ENCODE measurements at regions not wholly inside any gene's neighbourhood (a gene's known extent, or its start where the extent isn't known, plus 50 kb on each side); places are given as distances from the start of the nearest gene placed in this dataset.

DNA sequence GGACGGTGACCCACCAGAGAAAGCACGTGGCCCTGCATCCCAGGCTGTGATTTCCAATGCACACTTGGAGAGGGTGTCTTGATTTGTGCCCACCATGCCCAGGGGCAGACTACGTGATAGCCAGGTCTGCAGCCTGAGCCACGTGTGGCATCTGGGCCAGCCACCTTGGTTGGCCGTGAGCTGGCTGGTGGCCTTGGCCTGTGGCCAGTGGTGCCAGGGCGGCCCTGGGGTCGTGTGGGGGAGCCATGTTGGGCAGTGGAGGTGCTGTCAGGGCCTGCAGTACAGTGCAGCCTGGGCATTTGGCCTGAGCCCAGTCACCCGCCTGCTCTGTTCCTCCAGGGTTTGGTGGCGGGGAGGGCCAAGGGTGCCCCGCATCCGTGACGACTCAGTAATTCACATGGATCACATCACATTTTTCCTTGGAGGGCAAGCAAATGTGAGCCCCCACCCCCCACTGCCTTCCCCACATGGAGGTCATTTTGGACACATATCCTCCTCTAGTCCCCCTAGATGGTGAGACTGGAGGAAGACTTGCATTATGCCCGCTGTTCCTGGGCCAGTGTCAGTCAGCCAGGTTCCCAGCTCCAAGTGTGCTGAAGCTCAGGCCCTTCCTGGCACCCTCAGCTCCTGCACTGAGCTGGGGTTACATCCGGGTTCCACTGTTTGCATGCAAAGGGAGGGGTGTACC lies 201.4 kb downstream of the UBE3A start:
- no peaks in the 10 kb centered on the region for H3K36me3 ChIP-seq
- H3K9me3 ChIP-seq, result peaks cover 0 to 98% (median 0%) of the 10 kb centered on the region in 4 donors
- no peaks in the 10 kb centered on the region for H3K27me3 ChIP-seq
- no peak overlapping the region for H3K4me3 ChIP-seq
- H3K27ac ChIP-seq, result no peak overlapping the region
- no peak for DNase-seq (ENCODE audit: low spot score in 2 of 2)
- TF ChIP-seq, protein P1, sequence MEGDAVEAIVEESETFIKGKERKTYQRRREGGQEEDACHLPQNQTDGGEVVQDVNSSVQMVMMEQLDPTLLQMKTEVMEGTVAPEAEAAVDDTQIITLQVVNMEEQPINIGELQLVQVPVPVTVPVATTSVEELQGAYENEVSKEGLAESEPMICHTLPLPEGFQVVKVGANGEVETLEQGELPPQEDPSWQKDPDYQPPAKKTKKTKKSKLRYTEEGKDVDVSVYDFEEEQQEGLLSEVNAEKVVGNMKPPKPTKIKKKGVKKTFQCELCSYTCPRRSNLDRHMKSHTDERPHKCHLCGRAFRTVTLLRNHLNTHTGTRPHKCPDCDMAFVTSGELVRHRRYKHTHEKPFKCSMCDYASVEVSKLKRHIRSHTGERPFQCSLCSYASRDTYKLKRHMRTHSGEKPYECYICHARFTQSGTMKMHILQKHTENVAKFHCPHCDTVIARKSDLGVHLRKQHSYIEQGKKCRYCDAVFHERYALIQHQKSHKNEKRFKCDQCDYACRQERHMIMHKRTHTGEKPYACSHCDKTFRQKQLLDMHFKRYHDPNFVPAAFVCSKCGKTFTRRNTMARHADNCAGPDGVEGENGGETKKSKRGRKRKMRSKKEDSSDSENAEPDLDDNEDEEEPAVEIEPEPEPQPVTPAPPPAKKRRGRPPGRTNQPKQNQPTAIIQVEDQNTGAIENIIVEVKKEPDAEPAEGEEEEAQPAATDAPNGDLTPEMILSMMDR (IDR thresholded peaks at IDR 0.05), result no peak
- TF ChIP-seq EP300 (IDR thresholded peaks at IDR 0.05) (no peak), POLR2A (IDR thresholded peaks at IDR 0.05) (no peak)
- 81 to 84% methylated on average over 10 to 12 of the region's 14 CpGs for WGBS, 2 donors
- H3K4me1 ChIP-seq, result no peaks in the 10 kb centered on the region

DNA sequence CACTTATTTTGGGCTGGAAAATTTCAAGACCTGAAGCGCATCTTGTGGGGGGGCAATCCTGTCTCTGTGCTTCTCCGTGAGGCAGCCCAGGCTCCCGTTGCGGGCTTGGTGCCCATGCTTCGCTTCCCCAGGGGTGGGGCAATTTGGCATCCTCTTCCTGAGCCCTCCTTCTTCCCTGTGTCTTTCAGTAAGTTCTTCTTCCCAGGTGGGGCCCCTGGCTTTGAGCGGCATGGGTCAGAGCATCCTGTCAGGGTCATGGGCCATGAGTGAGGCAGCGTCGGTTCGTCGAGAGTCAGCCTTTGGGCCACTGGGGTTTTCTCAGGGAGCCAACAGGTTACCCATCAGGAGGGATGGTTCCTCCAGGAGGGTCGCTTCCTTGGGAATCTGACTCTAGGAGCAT lies 200.7 kb downstream of the UBE3A start:
- 93 to 96% methylated on average over 10 to 11 of the region's 11 CpGs for whole genome bisulfite sequencing, 2 donors
- H3K4me3 ChIP-seq, result no peak overlapping the region
- H3K9me3 ChIP-seq, result peaks cover 0 to 98% (median 0%) of the 10 kb centered on the region in 4 donors
- no peaks in the 10 kb centered on the region for H3K27me3 ChIP-seq
- TF ChIP-seq EP300 (IDR thresholded peaks at IDR 0.05) (no peak), POLR2A (IDR thresholded peaks at IDR 0.05) (no peak)
- TF ChIP-seq, protein P1 (IDR thresholded peaks at IDR 0.05), result no peak
- no peak overlapping the region for H3K27ac ChIP-seq
- no peaks in the 10 kb centered on the region for H3K4me1 ChIP-seq
- no peak for DNase-seq (ENCODE audit: low spot score in 2 of 2)
- H3K36me3 ChIP-seq, result no peaks in the 10 kb centered on the region

DNA sequence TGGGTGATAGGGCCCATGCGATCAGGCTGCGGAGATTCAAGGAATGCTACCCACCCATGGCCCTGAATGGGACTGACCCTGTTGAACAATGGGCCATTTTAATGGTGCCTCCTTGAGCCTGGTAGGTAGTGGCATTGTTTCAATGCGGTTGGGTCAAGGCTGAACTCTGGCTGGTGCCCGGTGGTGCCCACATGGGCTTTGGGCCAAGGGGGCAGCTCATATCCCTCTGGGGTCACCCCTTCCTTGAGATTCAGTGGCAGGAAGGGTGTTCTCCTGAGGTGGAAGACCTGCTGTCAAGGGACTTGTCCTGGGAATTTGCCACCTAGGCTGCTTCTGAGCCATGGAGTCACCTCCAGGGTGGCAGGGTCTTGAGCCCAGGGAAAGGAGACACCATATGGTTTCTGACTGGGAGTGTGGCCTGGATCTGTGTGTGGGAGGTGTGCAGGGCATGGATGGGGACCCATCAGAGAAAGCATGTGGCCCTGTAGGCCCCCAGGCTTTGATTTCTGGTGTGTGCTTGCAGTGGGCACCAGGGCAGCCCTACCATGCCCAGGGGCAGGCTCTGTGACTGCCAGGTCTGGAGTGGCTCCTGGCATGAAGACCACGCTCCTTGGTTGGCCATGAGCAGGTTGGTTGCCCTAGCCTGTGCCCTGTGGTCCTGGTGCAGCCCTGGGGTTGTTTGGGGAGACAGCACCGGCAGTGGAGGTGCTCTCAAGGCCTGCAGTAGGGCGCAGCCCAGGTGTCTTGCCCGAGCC lies 199.9 kb downstream of the UBE3A start:
- H3K4me1 ChIP-seq, result no peaks in the 10 kb centered on the region
- no peak overlapping the region for H3K27ac ChIP-seq
- no peak overlapping the region for H3K4me3 ChIP-seq
- 81 to 91% methylated on average over 6 to 8 of the region's 8 CpGs for WGBS, 2 donors
- TF ChIP-seq EP300 (IDR thresholded peaks at IDR 0.05) (no peak), POLR2A (IDR thresholded peaks at IDR 0.05) (no peak)
- TF ChIP-seq, protein P1 (IDR thresholded peaks at IDR 0.05), result no peak
- H3K9me3 ChIP-seq, result peaks cover 0 to 98% (median 0%) of the 10 kb centered on the region in 4 donors
- DNase-seq (ENCODE audit: low spot score in 2 of 2), result peak in 1 of 2 donors; percentile 5
- no peaks in the 10 kb centered on the region for H3K36me3 ChIP-seq
- no peaks in the 10 kb centered on the region for H3K27me3 ChIP-seq

DNA sequence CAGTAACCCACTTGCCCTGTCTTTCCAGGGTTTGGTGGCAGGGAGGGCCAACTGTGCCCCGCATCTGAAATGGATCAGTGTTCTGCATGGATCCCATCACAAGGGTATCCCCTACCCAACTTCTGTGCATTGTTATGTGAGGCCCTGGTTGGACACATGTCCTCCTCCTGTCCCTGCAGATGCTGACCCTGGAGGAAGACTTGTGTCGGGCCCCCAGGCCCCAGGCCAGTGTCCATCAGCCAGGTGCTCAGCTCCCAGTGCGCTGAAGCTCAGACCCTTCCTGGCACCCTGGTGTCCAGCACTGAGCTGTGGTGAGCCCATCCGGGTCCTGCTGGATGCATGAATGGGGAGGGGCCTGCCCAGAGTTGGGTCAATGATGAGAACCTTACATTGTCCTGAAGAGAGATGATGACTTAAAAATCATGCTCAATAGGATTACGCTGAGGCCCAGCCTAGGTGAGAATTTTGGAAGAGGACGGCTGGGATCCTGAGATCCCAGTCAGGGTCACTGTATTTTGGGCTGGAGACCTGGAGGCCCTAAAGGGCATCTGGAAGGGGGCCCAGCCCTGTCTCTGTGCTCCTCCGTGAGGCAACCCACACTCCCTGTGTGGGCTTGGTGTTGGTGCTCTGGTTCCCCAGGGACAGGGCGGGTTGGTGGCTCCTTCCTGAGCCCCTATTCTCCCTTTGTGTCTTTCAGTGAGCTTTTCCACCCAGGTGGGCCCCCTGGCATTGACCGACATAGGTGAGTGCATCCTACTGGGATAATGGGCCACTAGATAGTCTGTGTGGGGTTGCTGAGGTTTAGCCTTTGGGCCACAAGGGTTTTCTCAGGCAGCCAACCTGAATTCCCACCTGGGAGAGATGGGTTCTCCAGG lies 199.1 kb downstream of the UBE3A start:
- Histone ChIP-seq H3K36me3 (no peaks in the 10 kb centered on the region), H3K4me1 (no peaks in the 10 kb centered on the region), H3K9me3 (peaks cover 0 to 96% (median 0%) of the 10 kb centered on the region in 4 donors), H3K27ac (no peak overlapping the region), H3K27me3 (no peaks in the 10 kb centered on the region), H3K4me3 (no peak overlapping the region)
- TF ChIP-seq, protein P1 (IDR thresholded peaks at IDR 0.05), result no peak
- TF ChIP-seq EP300 (IDR thresholded peaks at IDR 0.05) (no peak), POLR2A (IDR thresholded peaks at IDR 0.05) (no peak)
- 85 to 88% methylated on average over 9 of the region's 9 CpGs for WGBS, 2 donors
- peak in 1 of 2 donors; percentile 9 for DNase-seq (ENCODE audit: low spot score in 2 of 2)

Data from tibial nerve (tissue), 4 donors.